ENCODE measurements at regions not wholly inside any gene's neighbourhood (a gene's known extent, or its start where the extent isn't known, plus 50 kb on each side); places are given as distances from the start of the nearest gene placed in this dataset.

GRCh38 chr10:108052981-108053380, 888.5 kb upstream of the SORCS1 start:
- H3K36me3 ChIP-seq (ENCODE audit: control insufficient read depth, insufficient read depth, low read length), result no peaks in the 10 kb centered on the region
- no peaks in the 10 kb centered on the region for H3K4me1 ChIP-seq
- no peak overlapping the region for H3K4me3 ChIP-seq (ENCODE audit: low read depth, low read length)
- intact Hi-C loops (cut with micrococcal nuclease; ENCODE audit: unreplicated experiment), result no loop called here
- H3K36me3 Mint-ChIP-seq (ENCODE audit: insufficient read depth, unreplicated experiment), result no peaks in the 10 kb centered on the region
- H3K27me3 Mint-ChIP-seq (ENCODE audit: insufficient read depth, unreplicated experiment), result no peaks in the 10 kb centered on the region
- TF ChIP-seq CTCF (IDR thresholded peaks at IDR 0.05; ENCODE audit: insufficient read depth in 1 of 2, low read depth in 1 of 2, low read length in 1 of 2, severe bottlenecking in 1 of 2, unreplicated experiment in 1 of 2), result no peak
- no peak for DNase-seq
- peaks cover 22% of the 10 kb centered on the region for H3K9me3 Mint-ChIP-seq (ENCODE audit: unreplicated experiment)
- H3K27ac Mint-ChIP-seq (ENCODE audit: unreplicated experiment), result no peak overlapping the region
- H3K27me3 ChIP-seq (replicated peaks; ENCODE audit: control insufficient read depth, insufficient read depth, low read length), result no peaks in the 10 kb centered on the region
- ChIA-PET CTCF (no interaction called here), POLR2A (no interaction called here)
- H3K4me3 Mint-ChIP-seq (ENCODE audit: unreplicated experiment), result no peak overlapping the region
- no peaks in the 10 kb centered on the region for H3K9me3 ChIP-seq
- H3K4me1 Mint-ChIP-seq (ENCODE audit: low read depth, unreplicated experiment), result no peaks in the 10 kb centered on the region
- no TSS peak for BruUV-seq (replicated peaks)

- Mint-ChIP-seq H3K27me3 (ENCODE audit: insufficient read depth, unreplicated experiment) (no peaks in the 10 kb centered on the region), H3K4me1 (ENCODE audit: low read depth, unreplicated experiment) (no peaks in the 10 kb centered on the region), H3K27ac (ENCODE audit: unreplicated experiment) (no peak overlapping the region), H3K36me3 (ENCODE audit: insufficient read depth, unreplicated experiment) (no peaks in the 10 kb centered on the region), H3K9me3 (ENCODE audit: unreplicated experiment) (peaks cover 18% of the 10 kb centered on the region), H3K4me3 (ENCODE audit: unreplicated experiment) (no peak overlapping the region)
- no peak for TF ChIP-seq CTCF (IDR thresholded peaks at IDR 0.05; ENCODE audit: insufficient read depth in 1 of 2, low read depth in 1 of 2, low read length in 1 of 2, severe bottlenecking in 1 of 2, unreplicated experiment in 1 of 2)
- no peaks in the 10 kb centered on the region for H3K4me1 ChIP-seq
- H3K36me3 ChIP-seq (ENCODE audit: control insufficient read depth, insufficient read depth, low read length), result no peaks in the 10 kb centered on the region
- POLR2A ChIA-PET, result no interaction called here
- intact Hi-C loops (cut with micrococcal nuclease; ENCODE audit: unreplicated experiment), result no loop called here
- CTCF ChIA-PET, result no interaction called here
- no TSS peak for BruUV-seq (replicated peaks)
- H3K9me3 ChIP-seq, result no peaks in the 10 kb centered on the region
- H3K27me3 ChIP-seq (replicated peaks; ENCODE audit: control insufficient read depth, insufficient read depth, low read length), result no peaks in the 10 kb centered on the region
- H3K4me3 ChIP-seq (ENCODE audit: low read depth, low read length), result no peak overlapping the region
- DNase-seq, result no peak
Observed at GRCh38 chr10:108051218-108051617, 886.7 kb upstream of the SORCS1 start.

- Mint-ChIP-seq H3K4me3 (ENCODE audit: unreplicated experiment) (no peak overlapping the region), H3K9me3 (ENCODE audit: unreplicated experiment) (peaks cover 12% of the 10 kb centered on the region), H3K27ac (ENCODE audit: unreplicated experiment) (no peak overlapping the region), H3K27me3 (ENCODE audit: insufficient read depth, unreplicated experiment) (no peaks in the 10 kb centered on the region), H3K4me1 (ENCODE audit: low read depth, unreplicated experiment) (no peaks in the 10 kb centered on the region), H3K36me3 (ENCODE audit: insufficient read depth, unreplicated experiment) (no peaks in the 10 kb centered on the region)
- intact Hi-C loops (cut with micrococcal nuclease; ENCODE audit: unreplicated experiment), result no loop called here
- ChIA-PET POLR2A (no interaction called here), CTCF (no interaction called here)
- Histone ChIP-seq H3K4me3 (ENCODE audit: low read depth, low read length) (no peak overlapping the region), H3K9me3 (no peaks in the 10 kb centered on the region), H3K4me1 (no peaks in the 10 kb centered on the region), H3K27me3 (replicated peaks; ENCODE audit: control insufficient read depth, insufficient read depth, low read length) (no peaks in the 10 kb centered on the region), H3K36me3 (ENCODE audit: control insufficient read depth, insufficient read depth, low read length) (no peaks in the 10 kb centered on the region)
- no peak for TF ChIP-seq CTCF (IDR thresholded peaks at IDR 0.05; ENCODE audit: insufficient read depth in 1 of 2, low read depth in 1 of 2, low read length in 1 of 2, severe bottlenecking in 1 of 2, unreplicated experiment in 1 of 2)
- no peak for DNase-seq
- BruUV-seq (replicated peaks), result no TSS peak
Observed at GRCh38 chr10:108050626-108051025, 886.1 kb upstream of the SORCS1 start.
